Gastrocnemius medialis (tissue), 4 donors: ENCODE measurements at regions not wholly inside any gene's neighbourhood (a gene's known extent, or its start where the extent isn't known, plus 50 kb on each side); places are given as distances from the start of the nearest gene placed in this dataset.

Source experiments
- ATAC-seq, 2 donors: fragments of 150-250 bp; one replicate each; pipeline ENCODE4 v1.9.1; 2016
- DNase-seq, 2 donors: peaks; one replicate each; pipeline ENCODE4 v3.0.0-alpha.2; 2019
- H3K27ac ChIP-seq, 4 donors: fragments of 200-600 bp; sonication (generic); 1 replicate in 1 of 4; 2 replicates in 3 of 4; pipeline ENCODE4 v1.5.1; 2016 to 2018; ENCODE audit warnings: mild to moderate bottlenecking in 2 of 4, moderate library complexity in 1 of 4
- H3K27me3 ChIP-seq, 3 donors: fragments of 200-600 bp; sonication (generic) in 2 of 3; 1 replicate in 1 of 3; 2 replicates in 2 of 3; pipeline versions ENCODE4 v1.5.1 to v1.6.0; 2016 to 2019; ENCODE audit warnings: mild to moderate bottlenecking in 1 of 3, moderate library complexity in 1 of 3
- H3K36me3 ChIP-seq, 2 donors: fragments of 200-600 bp; sonication (generic) in 1 of 2; one replicate each; pipeline ENCODE4 v1.5.1; 2017 to 2018
- H3K4me1 ChIP-seq, 2 donors: fragments of 200-600 bp; sonication (generic) in 1 of 2; one replicate each; pipeline ENCODE4 v1.5.1; 2016 to 2017; ENCODE audit warnings: mild to moderate bottlenecking in 2 of 2
- H3K4me3 ChIP-seq, 4 donors: fragments of 200-600 bp; sonication (generic) in 3 of 4; 1 replicate in 1 of 4; 2 replicates in 3 of 4; pipeline ENCODE4 v1.5.1; 2016 to 2019; ENCODE audit warnings: mild to moderate bottlenecking in 2 of 4
- H3K9me3 ChIP-seq, 3 donors: fragments of 200-600 bp; sonication (generic) in 2 of 3; 1 replicate in 1 of 3; 2 replicates in 2 of 3; pipeline ENCODE4 v1.5.1; 2016 to 2019
- POLR2A ChIP-seq, 2 donors: fragments of 450-650 bp; IDR thresholded peaks; one replicate each; pipeline ENCODE4 v1.6.1; 2017; ENCODE audit warnings: antibody characterized with exemption in 2 of 2, mild to moderate bottlenecking in 2 of 2, moderate library complexity in 2 of 2
- in situ Hi-C, 4 donors: fragments of 200-750 bp; cut with MboI; loops; one replicate each; pipeline versions ENCODE4 v1.15.0 to v1.8.0; 2017; ENCODE audit warnings: low sequenced_read_pairs in 4 of 4
- intact Hi-C: fragments of 100-400 bp; cut with DNase I; formaldehyde crosslinking; loops from one replicate; pipeline ENCODE4 v1.15.1; 2023; ENCODE audit warnings: low total_unique reads
- TF ChIP-seq, protein P1 (sequence below), 5 experiments: fragments of 450-650 bp in 3 of 5; fragments of 200-600 bp in 2 of 5; sonication (generic) in 2 of 5; IDR thresholded peaks in 4 of 5; conservative IDR thresholded peaks in 1 of 5; 1 replicate in 4 of 5; 2 replicates in 1 of 5; pipeline ENCODE4 v1.5.1; 2016 to 2019; ENCODE audit warnings: antibody characterized with exemption in 5 of 5, mild to moderate bottlenecking in 3 of 5, moderate library complexity in 3 of 5

DNA sequence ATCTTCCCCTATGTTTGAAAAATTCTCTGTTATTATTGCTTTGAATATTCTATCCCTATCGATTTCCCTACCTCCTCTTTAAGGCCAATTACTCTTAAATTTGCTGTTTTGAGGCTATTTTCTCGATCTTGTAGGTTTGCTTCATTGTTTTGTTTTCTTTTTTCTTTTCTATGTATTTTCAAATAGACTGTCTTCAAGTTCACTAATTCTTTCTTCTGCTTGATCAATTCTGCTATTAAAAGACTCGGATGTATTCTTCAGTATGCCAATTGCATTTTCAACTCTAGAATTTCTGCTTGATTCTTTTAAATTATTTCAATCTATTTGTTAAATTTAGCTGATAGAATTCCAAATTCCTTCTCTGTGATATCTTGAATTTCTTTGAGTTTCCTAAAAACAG lies 144.0 kb upstream of the NANOGP8 start:
- no peaks in the 10 kb centered on the region for H3K9me3 ChIP-seq
- no peaks in the 10 kb centered on the region for H3K36me3 ChIP-seq
- TF ChIP-seq, protein P1, sequence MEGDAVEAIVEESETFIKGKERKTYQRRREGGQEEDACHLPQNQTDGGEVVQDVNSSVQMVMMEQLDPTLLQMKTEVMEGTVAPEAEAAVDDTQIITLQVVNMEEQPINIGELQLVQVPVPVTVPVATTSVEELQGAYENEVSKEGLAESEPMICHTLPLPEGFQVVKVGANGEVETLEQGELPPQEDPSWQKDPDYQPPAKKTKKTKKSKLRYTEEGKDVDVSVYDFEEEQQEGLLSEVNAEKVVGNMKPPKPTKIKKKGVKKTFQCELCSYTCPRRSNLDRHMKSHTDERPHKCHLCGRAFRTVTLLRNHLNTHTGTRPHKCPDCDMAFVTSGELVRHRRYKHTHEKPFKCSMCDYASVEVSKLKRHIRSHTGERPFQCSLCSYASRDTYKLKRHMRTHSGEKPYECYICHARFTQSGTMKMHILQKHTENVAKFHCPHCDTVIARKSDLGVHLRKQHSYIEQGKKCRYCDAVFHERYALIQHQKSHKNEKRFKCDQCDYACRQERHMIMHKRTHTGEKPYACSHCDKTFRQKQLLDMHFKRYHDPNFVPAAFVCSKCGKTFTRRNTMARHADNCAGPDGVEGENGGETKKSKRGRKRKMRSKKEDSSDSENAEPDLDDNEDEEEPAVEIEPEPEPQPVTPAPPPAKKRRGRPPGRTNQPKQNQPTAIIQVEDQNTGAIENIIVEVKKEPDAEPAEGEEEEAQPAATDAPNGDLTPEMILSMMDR (IDR thresholded peaks at IDR 0.05 in 4 of 5, conservative IDR thresholded peaks at IDR 0.05 in 1 of 5), result no peak
- TF ChIP-seq POLR2A (IDR thresholded peaks at IDR 0.05), result no peak
- in situ Hi-C loops, result no loop called here
- intact Hi-C loops, result no loop called here
- DNase-seq (no peak), ATAC-seq (no peak)
- no peak overlapping the region for H3K4me3 ChIP-seq
- no peak overlapping the region for H3K27ac ChIP-seq
- no peaks in the 10 kb centered on the region for H3K27me3 ChIP-seq
- no peaks in the 10 kb centered on the region for H3K4me1 ChIP-seq

DNA sequence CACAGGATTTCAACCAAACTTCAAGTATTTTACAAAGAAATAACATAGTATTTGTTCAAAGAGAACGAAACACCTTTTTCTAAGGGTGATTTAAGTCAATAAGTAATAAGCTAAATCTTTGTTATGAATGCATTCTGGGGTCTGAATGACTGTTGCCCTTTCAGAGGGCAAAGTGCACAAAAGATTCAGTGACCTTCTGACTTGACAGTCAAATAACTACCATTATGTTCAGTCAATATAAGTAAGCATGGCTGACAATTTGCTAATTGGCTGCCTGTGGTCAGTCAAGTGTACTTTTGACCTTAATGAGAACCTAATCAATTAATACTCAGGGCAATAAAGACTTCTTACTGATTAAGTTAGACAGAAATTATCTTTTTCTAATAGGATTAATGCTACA lies 133.1 kb upstream of the NANOGP8 start:
- Histone ChIP-seq H3K27me3 (no peaks in the 10 kb centered on the region), H3K4me1 (no peaks in the 10 kb centered on the region), H3K4me3 (no peak overlapping the region), H3K36me3 (no peaks in the 10 kb centered on the region), H3K27ac (no peak overlapping the region), H3K9me3 (no peaks in the 10 kb centered on the region)
- in situ Hi-C loops, result no loop called here
- intact Hi-C loops, result no loop called here
- DNase-seq (no peak), ATAC-seq (no peak)
- TF ChIP-seq, protein P1 (IDR thresholded peaks at IDR 0.05 in 4 of 5, conservative IDR thresholded peaks at IDR 0.05 in 1 of 5), result no peak
- no peak for TF ChIP-seq POLR2A (IDR thresholded peaks at IDR 0.05)

DNA sequence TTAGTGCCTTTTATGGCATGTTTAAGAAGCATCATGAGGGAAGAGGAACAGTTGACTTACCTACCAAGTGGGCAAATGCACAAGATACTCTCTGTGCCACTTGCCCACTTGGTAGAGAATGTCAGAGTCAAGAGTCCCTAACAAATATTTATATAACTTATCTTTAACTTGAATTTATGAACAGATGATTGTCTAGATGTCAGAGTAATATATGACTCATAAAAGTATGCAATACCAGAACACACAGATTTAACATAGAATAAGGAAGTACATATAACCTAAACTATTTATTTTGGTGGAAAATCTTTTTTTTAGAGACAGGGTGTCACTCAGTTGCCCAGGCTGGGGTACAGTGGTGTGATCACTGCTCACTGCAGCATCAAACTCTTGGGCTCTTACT lies 130.0 kb upstream of the NANOGP8 start:
- Histone ChIP-seq H3K4me1 (peaks cover 0 to 9% of the 10 kb centered on the region in 2 donors), H3K36me3 (no peaks in the 10 kb centered on the region), H3K27ac (no peak overlapping the region), H3K27me3 (no peaks in the 10 kb centered on the region), H3K9me3 (no peaks in the 10 kb centered on the region), H3K4me3 (no peak overlapping the region)
- intact Hi-C loops, result no loop called here
- ATAC-seq (no peak), DNase-seq (no peak)
- in situ Hi-C loops, result no loop called here
- TF ChIP-seq, protein P1 (IDR thresholded peaks at IDR 0.05 in 4 of 5, conservative IDR thresholded peaks at IDR 0.05 in 1 of 5), result no peak
- TF ChIP-seq POLR2A (IDR thresholded peaks at IDR 0.05), result no peak

DNA sequence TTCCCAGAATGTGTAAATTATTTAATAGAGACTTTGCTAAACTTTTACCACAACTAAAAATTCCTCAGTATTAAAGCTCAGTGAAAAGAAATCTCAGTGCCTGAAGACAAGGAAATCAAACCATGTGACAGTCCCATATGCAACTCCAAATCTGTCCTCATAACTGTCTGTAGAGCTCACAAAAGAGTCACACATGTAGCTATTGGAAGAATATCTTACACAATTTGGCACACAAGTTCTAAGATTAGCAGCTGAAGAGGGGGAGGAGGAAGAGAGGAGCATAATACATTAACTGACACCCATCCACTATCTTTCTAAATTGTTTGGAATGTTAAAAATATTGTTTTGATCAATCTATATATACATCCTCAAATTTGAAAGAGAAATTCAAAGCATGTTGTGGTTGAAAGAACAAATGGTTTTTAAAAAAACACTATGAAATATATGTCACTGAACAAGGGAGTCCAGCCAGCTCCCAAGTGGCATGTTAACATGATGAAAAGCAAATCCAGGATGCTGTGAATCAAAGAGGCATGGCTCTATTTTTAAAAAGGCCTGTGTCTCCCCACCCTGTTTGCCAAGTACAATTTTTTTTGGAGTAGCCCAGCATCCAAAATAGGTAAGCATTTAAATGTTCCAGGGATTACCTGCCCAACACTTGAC lies 126.3 kb upstream of the NANOGP8 start:
- peaks cover 0 to 9% of the 10 kb centered on the region in 2 donors for H3K4me1 ChIP-seq
- DNase-seq (no peak), ATAC-seq (no peak)
- H3K4me3 ChIP-seq, result no peak overlapping the region
- intact Hi-C loops, result no loop called here
- H3K27me3 ChIP-seq, result no peaks in the 10 kb centered on the region
- H3K36me3 ChIP-seq, result no peaks in the 10 kb centered on the region
- no peak for TF ChIP-seq POLR2A (IDR thresholded peaks at IDR 0.05)
- TF ChIP-seq, protein P1 (IDR thresholded peaks at IDR 0.05 in 4 of 5, conservative IDR thresholded peaks at IDR 0.05 in 1 of 5), result no peak
- H3K9me3 ChIP-seq, result no peaks in the 10 kb centered on the region
- no peak overlapping the region for H3K27ac ChIP-seq
- in situ Hi-C loops, result no loop called here

DNA sequence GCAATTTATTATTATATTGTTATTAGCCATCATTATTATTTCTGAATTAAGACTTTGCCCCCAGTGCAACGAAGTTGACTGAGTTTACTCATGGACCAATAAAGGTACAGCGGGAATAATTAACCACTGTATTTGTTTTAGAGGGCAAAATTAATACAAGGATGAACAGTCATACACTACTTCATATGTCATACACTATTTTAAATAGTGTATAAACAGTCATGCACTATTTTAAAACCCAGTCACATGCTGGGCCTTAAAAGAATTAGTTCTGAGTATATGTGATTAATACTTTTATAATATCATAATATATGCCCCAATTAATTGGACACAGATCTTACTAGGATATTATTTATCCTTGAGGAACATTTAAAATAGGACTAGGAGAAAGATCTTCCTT lies 125.3 kb upstream of the NANOGP8 start:
- H3K36me3 ChIP-seq, result no peaks in the 10 kb centered on the region
- DNase-seq, result no peak
- H3K4me1 ChIP-seq, result peaks cover 0 to 9% of the 10 kb centered on the region in 2 donors
- TF ChIP-seq POLR2A (IDR thresholded peaks at IDR 0.05), result no peak
- TF ChIP-seq, protein P1 (IDR thresholded peaks at IDR 0.05 in 4 of 5, conservative IDR thresholded peaks at IDR 0.05 in 1 of 5), result no peak
- no peaks in the 10 kb centered on the region for H3K27me3 ChIP-seq
- peak in 1 of 2 donors; percentile 62 for ATAC-seq
- in situ Hi-C loops (no loop called here), intact Hi-C loops (no loop called here)
- H3K9me3 ChIP-seq, result no peaks in the 10 kb centered on the region
- no peak overlapping the region for H3K27ac ChIP-seq
- H3K4me3 ChIP-seq, result no peak overlapping the region
